ENCODE measurements at regions not wholly inside any gene's neighbourhood (a gene's known extent, or its start where the extent isn't known, plus 50 kb on each side); places are given as distances from the start of the nearest gene placed in this dataset.

GRCh38 chr9:82757924-82758323, 305.0 kb downstream of the RASEF start:
- no peak for TF ChIP-seq CTCF (IDR thresholded peaks at IDR 0.05)
- TF ChIP-seq POLR2A (IDR thresholded peaks at IDR 0.05): no peak

All from esophagus squamous epithelium (tissue), 4 donors.